ENCODE measurements at regions not wholly inside any gene's neighbourhood (a gene's known extent, or its start where the extent isn't known, plus 50 kb on each side); places are given as distances from the start of the nearest gene placed in this dataset.

DNA sequence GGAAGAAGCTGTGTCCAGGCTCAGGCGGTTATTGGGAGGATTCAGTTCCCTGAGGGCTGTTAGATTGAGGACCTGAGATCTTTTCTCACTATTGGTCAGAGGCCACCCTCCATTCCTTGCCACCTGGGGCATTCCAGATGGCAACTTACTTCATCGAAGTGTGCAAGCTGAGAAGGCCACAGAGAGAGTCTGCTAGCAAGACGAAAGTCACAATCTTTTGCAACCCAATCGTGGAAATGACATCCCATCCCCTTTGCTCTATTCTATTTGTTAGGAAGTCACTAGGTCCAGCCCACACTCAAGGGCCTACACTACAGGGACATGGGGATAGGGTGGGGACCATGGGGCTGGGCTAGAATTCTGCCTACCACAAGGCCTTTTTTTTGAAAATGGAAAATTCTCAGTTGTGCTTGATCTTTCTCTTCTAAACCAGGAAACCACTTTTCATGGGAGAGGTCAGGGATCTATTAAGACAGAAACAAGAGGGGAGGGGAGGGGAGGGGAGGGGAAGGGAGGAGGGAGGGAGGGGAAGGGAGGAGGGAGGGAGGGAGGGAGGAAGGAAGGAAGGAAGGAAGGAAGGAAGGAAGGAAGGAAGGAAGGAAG, 217.2 kb downstream of the BCAS1 start:
- DNase-seq (ENCODE audit: low spot score) = no peak
- no peaks in the 10 kb centered on the region for H3K27me3 Mint-ChIP-seq (ENCODE audit: low read depth)
- peaks cover 7% of the 10 kb centered on the region for H3K4me1 Mint-ChIP-seq (ENCODE audit: low read depth)
- no peak overlapping the region for H3K4me3 Mint-ChIP-seq (ENCODE audit: unreplicated experiment)
- H3K36me3 Mint-ChIP-seq (ENCODE audit: low read depth) = no peaks in the 10 kb centered on the region
- TF ChIP-seq, protein P1, sequence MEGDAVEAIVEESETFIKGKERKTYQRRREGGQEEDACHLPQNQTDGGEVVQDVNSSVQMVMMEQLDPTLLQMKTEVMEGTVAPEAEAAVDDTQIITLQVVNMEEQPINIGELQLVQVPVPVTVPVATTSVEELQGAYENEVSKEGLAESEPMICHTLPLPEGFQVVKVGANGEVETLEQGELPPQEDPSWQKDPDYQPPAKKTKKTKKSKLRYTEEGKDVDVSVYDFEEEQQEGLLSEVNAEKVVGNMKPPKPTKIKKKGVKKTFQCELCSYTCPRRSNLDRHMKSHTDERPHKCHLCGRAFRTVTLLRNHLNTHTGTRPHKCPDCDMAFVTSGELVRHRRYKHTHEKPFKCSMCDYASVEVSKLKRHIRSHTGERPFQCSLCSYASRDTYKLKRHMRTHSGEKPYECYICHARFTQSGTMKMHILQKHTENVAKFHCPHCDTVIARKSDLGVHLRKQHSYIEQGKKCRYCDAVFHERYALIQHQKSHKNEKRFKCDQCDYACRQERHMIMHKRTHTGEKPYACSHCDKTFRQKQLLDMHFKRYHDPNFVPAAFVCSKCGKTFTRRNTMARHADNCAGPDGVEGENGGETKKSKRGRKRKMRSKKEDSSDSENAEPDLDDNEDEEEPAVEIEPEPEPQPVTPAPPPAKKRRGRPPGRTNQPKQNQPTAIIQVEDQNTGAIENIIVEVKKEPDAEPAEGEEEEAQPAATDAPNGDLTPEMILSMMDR (IDR thresholded peaks at IDR 0.05) = no peak
- H3K9me3 Mint-ChIP-seq (ENCODE audit: low read depth) = no peaks in the 10 kb centered on the region
- H3K27ac Mint-ChIP-seq (ENCODE audit: unreplicated experiment) = no peak overlapping the region

DNA sequence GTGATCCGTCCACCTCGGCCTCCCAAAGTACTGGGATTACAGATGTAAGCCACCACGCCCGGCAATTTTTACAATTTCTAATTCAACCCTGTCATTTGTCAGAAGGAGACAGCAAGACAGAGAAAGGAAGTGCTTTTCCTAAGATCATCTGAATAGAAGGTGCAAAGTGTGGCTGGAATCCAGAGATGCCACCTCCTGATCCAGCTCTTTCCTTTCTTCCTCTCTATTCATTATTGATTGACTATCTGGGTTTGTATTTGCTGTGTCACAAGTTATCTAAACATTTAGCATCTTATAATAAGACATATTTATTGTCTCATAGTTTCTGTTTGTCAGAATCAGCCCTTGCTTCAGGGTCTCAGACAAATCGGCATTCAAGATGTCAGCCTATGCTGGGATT, 217.7 kb downstream of the BCAS1 start:
- Mint-ChIP-seq H3K9me3 (ENCODE audit: low read depth) (no peaks in the 10 kb centered on the region), H3K27ac (ENCODE audit: unreplicated experiment) (no peak overlapping the region), H3K27me3 (ENCODE audit: low read depth) (no peaks in the 10 kb centered on the region), H3K4me3 (ENCODE audit: unreplicated experiment) (no peak overlapping the region), H3K36me3 (ENCODE audit: low read depth) (no peaks in the 10 kb centered on the region), H3K4me1 (ENCODE audit: low read depth) (peaks cover 7% of the 10 kb centered on the region)
- TF ChIP-seq, protein P1 (IDR thresholded peaks at IDR 0.05) = no peak
- no peak for DNase-seq (ENCODE audit: low spot score)

DNA sequence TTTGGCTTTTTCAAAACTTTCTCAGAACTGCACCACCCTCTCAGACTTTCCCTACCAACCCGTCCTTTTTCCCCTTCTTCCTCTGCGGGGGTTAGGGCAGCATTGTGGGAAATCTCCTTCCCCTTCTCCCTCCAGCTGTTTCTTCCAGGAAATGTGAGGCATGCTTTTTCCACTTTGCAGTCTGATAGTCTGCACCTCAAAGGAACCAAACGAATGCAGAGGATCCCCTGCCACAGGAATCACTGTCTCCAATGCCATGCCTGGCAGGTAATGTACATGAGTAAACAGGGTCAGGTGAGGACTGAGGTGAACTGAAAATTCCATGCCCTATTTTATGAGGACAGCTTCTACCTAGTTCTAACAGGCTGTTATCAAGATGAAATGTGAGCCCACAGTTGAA, 218.4 kb downstream of the BCAS1 start:
- Mint-ChIP-seq H3K36me3 (ENCODE audit: low read depth) (no peaks in the 10 kb centered on the region), H3K4me1 (ENCODE audit: low read depth) (peaks cover 7% of the 10 kb centered on the region), H3K4me3 (ENCODE audit: unreplicated experiment) (no peak overlapping the region), H3K27ac (ENCODE audit: unreplicated experiment) (no peak overlapping the region), H3K27me3 (ENCODE audit: low read depth) (no peaks in the 10 kb centered on the region), H3K9me3 (ENCODE audit: low read depth) (no peaks in the 10 kb centered on the region)
- DNase-seq (ENCODE audit: low spot score) = no peak
- TF ChIP-seq, protein P1 (IDR thresholded peaks at IDR 0.05) = no peak

DNA sequence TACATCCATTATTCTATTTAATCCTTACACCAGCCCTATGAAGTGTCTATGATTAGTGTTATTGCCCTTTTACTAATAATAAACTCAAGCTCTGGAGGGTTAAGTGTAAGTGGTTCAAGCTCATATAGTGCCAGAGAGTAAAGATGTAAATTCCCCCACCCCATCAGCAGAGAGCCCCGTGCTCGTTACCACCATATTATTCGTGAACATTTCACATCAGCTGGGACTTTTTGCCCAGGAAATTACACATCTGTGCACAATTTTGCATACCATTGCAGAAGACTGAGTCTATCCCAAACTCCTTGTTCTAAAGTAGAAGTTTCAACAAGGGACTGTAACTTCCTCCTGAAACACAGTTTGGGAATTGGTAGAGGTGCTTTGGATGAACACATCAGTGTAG, 220.1 kb downstream of the BCAS1 start:
- H3K4me3 Mint-ChIP-seq (ENCODE audit: unreplicated experiment) = no peak overlapping the region
- DNase-seq (ENCODE audit: low spot score) = no peak
- TF ChIP-seq, protein P1 (IDR thresholded peaks at IDR 0.05) = no peak
- H3K27me3 Mint-ChIP-seq (ENCODE audit: low read depth) = no peaks in the 10 kb centered on the region
- no peaks in the 10 kb centered on the region for H3K36me3 Mint-ChIP-seq (ENCODE audit: low read depth)
- no peaks in the 10 kb centered on the region for H3K9me3 Mint-ChIP-seq (ENCODE audit: low read depth)
- H3K27ac Mint-ChIP-seq (ENCODE audit: unreplicated experiment) = no peak overlapping the region
- peaks cover 7% of the 10 kb centered on the region for H3K4me1 Mint-ChIP-seq (ENCODE audit: low read depth)

DNA sequence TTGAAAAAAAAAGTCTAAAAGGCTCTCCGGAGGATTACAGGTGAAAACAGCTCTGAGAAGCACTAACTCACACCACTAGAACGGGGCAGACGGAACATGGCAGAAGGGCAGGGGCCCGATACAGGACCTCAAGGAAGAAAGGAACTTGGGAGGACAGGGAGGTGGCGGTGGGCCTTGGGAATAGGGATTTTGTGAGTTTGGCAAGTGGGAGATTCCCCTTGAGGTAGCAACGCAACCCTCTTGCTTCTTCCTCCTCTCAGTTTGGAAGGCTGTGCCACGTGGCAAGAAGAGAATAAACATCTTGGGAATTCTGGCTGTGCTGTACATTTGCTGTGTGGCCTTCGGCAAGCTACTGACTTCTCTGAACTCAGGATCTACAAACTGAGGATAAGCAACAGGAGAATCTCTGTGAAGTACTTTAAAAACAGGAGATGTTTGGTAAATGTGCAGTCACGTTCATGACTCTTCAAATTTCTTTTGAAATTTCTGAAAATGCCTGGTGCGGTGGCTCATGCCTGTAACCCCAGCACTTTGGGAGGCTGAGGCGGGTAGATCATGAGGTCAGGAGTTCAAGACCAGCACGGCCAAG, 220.8 kb downstream of the BCAS1 start:
- Mint-ChIP-seq H3K27ac (ENCODE audit: unreplicated experiment) (no peak overlapping the region), H3K4me3 (ENCODE audit: unreplicated experiment) (no peak overlapping the region), H3K27me3 (ENCODE audit: low read depth) (no peaks in the 10 kb centered on the region), H3K4me1 (ENCODE audit: low read depth) (peaks cover 14% of the 10 kb centered on the region), H3K9me3 (ENCODE audit: low read depth) (no peaks in the 10 kb centered on the region), H3K36me3 (ENCODE audit: low read depth) (no peaks in the 10 kb centered on the region)
- DNase-seq (ENCODE audit: low spot score) = no peak
- TF ChIP-seq, protein P1 (IDR thresholded peaks at IDR 0.05) = no peak
